ENCODE measurements at regions not wholly inside any gene's neighbourhood (a gene's known extent, or its start where the extent isn't known, plus 50 kb on each side); places are given as distances from the start of the nearest gene placed in this dataset.

GRCh38 chr22:49657275-49657973 lies 170.2 kb downstream of the BRD1 start:
- TF ChIP-seq ZFX (IDR thresholded peaks at IDR 0.05; ENCODE audit: borderline replicate concordance), result no peak
- TF ChIP-seq, protein P1, sequence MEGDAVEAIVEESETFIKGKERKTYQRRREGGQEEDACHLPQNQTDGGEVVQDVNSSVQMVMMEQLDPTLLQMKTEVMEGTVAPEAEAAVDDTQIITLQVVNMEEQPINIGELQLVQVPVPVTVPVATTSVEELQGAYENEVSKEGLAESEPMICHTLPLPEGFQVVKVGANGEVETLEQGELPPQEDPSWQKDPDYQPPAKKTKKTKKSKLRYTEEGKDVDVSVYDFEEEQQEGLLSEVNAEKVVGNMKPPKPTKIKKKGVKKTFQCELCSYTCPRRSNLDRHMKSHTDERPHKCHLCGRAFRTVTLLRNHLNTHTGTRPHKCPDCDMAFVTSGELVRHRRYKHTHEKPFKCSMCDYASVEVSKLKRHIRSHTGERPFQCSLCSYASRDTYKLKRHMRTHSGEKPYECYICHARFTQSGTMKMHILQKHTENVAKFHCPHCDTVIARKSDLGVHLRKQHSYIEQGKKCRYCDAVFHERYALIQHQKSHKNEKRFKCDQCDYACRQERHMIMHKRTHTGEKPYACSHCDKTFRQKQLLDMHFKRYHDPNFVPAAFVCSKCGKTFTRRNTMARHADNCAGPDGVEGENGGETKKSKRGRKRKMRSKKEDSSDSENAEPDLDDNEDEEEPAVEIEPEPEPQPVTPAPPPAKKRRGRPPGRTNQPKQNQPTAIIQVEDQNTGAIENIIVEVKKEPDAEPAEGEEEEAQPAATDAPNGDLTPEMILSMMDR (IDR thresholded peaks at IDR 0.05), result no peak; the same call in 1 of the 2 replicates
- H3K27ac ChIP-seq, result peak overlapping the region; percentile 97

GRCh38 chr22:49656883-49657274 lies 170.8 kb downstream of the BRD1 start:
- peak overlapping the region; percentile 97 for H3K27ac ChIP-seq

- TF ChIP-seq, protein P1 (IDR thresholded peaks at IDR 0.05), result no peak
- no peak for TF ChIP-seq ZFX (IDR thresholded peaks at IDR 0.05; ENCODE audit: borderline replicate concordance)
- peak overlapping the region; percentile 97 for H3K27ac ChIP-seq
Observed at GRCh38 chr22:49656291-49656851, 171.3 kb downstream of the BRD1 start.

GRCh38 chr22:49655168-49655812 lies 172.4 kb downstream of the BRD1 start:
- TF ChIP-seq ZFX (IDR thresholded peaks at IDR 0.05; ENCODE audit: borderline replicate concordance), result no peak
- TF ChIP-seq, protein P1 (IDR thresholded peaks at IDR 0.05), result no peak
- peak overlapping the region; percentile 97 for H3K27ac ChIP-seq

DNA sequence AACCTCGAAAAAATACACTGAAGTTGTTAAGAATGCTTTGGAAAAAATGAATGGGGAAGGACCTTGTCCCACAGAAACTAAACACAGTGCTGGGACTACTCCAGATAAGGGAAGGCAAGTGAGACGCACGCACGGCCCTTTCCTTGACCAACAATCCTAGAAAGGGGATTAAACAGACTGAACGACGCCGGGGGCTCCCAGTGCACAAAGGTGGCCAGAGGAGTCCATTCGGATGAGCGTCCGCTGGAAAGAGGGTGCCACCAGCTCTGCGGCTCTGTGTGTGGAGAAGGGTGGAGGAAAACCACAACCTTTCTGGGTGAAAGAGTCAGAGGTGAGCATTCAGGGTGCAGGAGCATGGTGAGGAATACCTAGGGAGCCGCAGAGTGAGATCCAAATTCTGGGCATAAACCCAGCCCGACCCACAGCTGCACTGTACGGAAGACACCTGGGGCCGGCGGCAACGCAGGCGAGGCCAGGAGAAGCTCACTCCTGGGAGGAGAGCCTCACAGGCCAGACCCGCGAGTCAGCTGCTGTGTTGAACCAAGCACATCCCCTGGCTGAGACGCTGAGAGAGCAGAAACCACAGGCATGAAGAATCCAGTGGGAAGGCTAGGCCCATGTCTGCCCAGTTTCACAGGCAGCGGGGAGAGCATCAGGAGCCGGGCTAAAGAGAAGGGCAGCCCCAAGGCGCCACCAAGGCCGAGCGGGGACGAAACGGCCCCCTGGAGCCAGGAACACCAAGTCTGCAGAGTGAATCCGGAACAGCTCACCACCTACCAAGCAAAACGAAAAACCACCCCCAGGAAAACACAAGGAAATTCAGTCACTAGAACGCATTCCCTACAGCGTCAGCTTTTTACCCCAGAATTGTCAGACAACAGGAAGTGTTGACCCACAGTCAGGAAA lies 177.1 kb downstream of the BRD1 start:
- no peak overlapping the region for H3K27ac ChIP-seq
- TF ChIP-seq, protein P1 (IDR thresholded peaks at IDR 0.05), result no peak
- no peak for TF ChIP-seq ZFX (IDR thresholded peaks at IDR 0.05; ENCODE audit: borderline replicate concordance)

GRCh38 chr22:49649166-49650068 lies 178.3 kb downstream of the BRD1 start:
- no peak for TF ChIP-seq ZFX (IDR thresholded peaks at IDR 0.05; ENCODE audit: borderline replicate concordance)
- no peak overlapping the region for H3K27ac ChIP-seq

GRCh38 chr22:49648053-49648452 lies 179.6 kb downstream of the BRD1 start:
- no peak overlapping the region for H3K27ac ChIP-seq
- TF ChIP-seq, protein P1 (IDR thresholded peaks at IDR 0.05), result no peak
- no peak for TF ChIP-seq ZFX (IDR thresholded peaks at IDR 0.05; ENCODE audit: borderline replicate concordance)
